IPS-15b (cell line): ENCODE measurements at regions not wholly inside any gene's neighbourhood (a gene's known extent, or its start where the extent isn't known, plus 50 kb on each side); places are given as distances from the start of the nearest gene placed in this dataset.
"Not testable (repeated sequence)": the region's sequence is repeated elsewhere in the genome, so short reads cannot be mapped to it uniquely, and the experiment has no call there.

Experiments
- H3K27me3 ChIP-seq: one replicate; pipeline ENCODE4 v1.6.1; 2013; ENCODE audit warnings: low read length; ENCODE audit not compliant: control insufficient read depth, insufficient read depth
- H3K36me3 ChIP-seq: one replicate; pipeline ENCODE4 v1.6.1; 2013; ENCODE audit warnings: low read length; ENCODE audit not compliant: control insufficient read depth, insufficient read depth
- H3K4me1 ChIP-seq: one replicate; pipeline ENCODE4 v1.6.1; 2013; ENCODE audit warnings: mild to moderate bottlenecking, low read length; ENCODE audit not compliant: control insufficient read depth, insufficient read depth
- H3K4me3 ChIP-seq: one replicate; pipeline ENCODE4 v1.5.1; 2013; ENCODE audit warnings: low read depth, low read length
- H3K9ac ChIP-seq: one replicate; pipeline ENCODE4 v1.6.1; 2013; ENCODE audit warnings: low read depth, mild to moderate bottlenecking, low read length
- H3K9me3 ChIP-seq: one replicate; pipeline ENCODE4 v1.6.1; 2013; ENCODE audit warnings: mild to moderate bottlenecking, low read length; ENCODE audit not compliant: control insufficient read depth, insufficient read depth

GRCh38 chr16:9350119-9350799, 258.8 kb downstream of the HAPSTR1 start:
- H3K4me3 ChIP-seq, H3K9me3 ChIP-seq, H3K9ac ChIP-seq, H3K36me3 ChIP-seq, H3K4me1 ChIP-seq, H3K27me3 ChIP-seq: not testable (repeated sequence)

- H3K9me3 ChIP-seq: no peaks in the 10 kb centered on the region
- no peaks in the 10 kb centered on the region for H3K36me3 ChIP-seq
Measured at GRCh38 chr16:9351440-9351839, 260.0 kb downstream of the HAPSTR1 start.

GRCh38 chr16:9351841-9352434, 260.5 kb downstream of the HAPSTR1 start:
- Histone ChIP-seq H3K36me3 (no peaks in the 10 kb centered on the region), H3K9me3 (no peaks in the 10 kb centered on the region)

More at GRCh38 chr16:9351440-9351839, 260.0 kb downstream of the HAPSTR1 start:
- Histone ChIP-seq H3K4me3 (no peak overlapping the region), H3K9ac (no peak overlapping the region), H3K4me1 (no peaks in the 10 kb centered on the region), H3K27me3 (no peaks in the 10 kb centered on the region)

GRCh38 chr16:9357829-9358228, 266.4 kb downstream of the HAPSTR1 start:
- Histone ChIP-seq H3K27me3 (no peaks in the 10 kb centered on the region), H3K9me3 (no peaks in the 10 kb centered on the region), H3K9ac (no peak overlapping the region), H3K36me3 (no peaks in the 10 kb centered on the region), H3K4me3 (no peak overlapping the region), H3K4me1 (no peaks in the 10 kb centered on the region)

More at GRCh38 chr16:9351841-9352434, 260.5 kb downstream of the HAPSTR1 start:
- Histone ChIP-seq H3K4me3 (no peak overlapping the region), H3K4me1 (no peaks in the 10 kb centered on the region), H3K9ac (no peak overlapping the region), H3K27me3 (no peaks in the 10 kb centered on the region)

- Histone ChIP-seq H3K36me3 (no peaks in the 10 kb centered on the region), H3K27me3 (no peaks in the 10 kb centered on the region), H3K9me3 (no peaks in the 10 kb centered on the region), H3K4me3 (no peak overlapping the region), H3K4me1 (no peaks in the 10 kb centered on the region), H3K9ac (no peak overlapping the region)
Measured at GRCh38 chr16:9360075-9360474, 268.6 kb downstream of the HAPSTR1 start.

- H3K27me3 ChIP-seq: no peaks in the 10 kb centered on the region
- H3K9me3 ChIP-seq: no peaks in the 10 kb centered on the region
- H3K9ac ChIP-seq: no peak overlapping the region
- no peak overlapping the region for H3K4me3 ChIP-seq
- H3K36me3 ChIP-seq: no peaks in the 10 kb centered on the region
- no peaks in the 10 kb centered on the region for H3K4me1 ChIP-seq
Measured at GRCh38 chr16:9362050-9362449, 270.6 kb downstream of the HAPSTR1 start.

- Histone ChIP-seq H3K27me3 (no peaks in the 10 kb centered on the region), H3K36me3 (no peaks in the 10 kb centered on the region), H3K4me3 (no peak overlapping the region), H3K9me3 (no peaks in the 10 kb centered on the region), H3K9ac (no peak overlapping the region), H3K4me1 (no peaks in the 10 kb centered on the region)
Measured at GRCh38 chr16:9362604-9363003, 271.2 kb downstream of the HAPSTR1 start.

- H3K4me1 ChIP-seq: no peaks in the 10 kb centered on the region
- H3K36me3 ChIP-seq: no peaks in the 10 kb centered on the region
- no peaks in the 10 kb centered on the region for H3K27me3 ChIP-seq
- no peaks in the 10 kb centered on the region for H3K9me3 ChIP-seq
- H3K4me3 ChIP-seq: no peak overlapping the region
- no peak overlapping the region for H3K9ac ChIP-seq
Measured at GRCh38 chr16:9363520-9363919, 272.1 kb downstream of the HAPSTR1 start.

- H3K27me3 ChIP-seq: no peaks in the 10 kb centered on the region
- no peaks in the 10 kb centered on the region for H3K36me3 ChIP-seq
- no peak overlapping the region for H3K4me3 ChIP-seq
- no peaks in the 10 kb centered on the region for H3K4me1 ChIP-seq
- no peaks in the 10 kb centered on the region for H3K9me3 ChIP-seq
- H3K9ac ChIP-seq: no peak overlapping the region
Measured at GRCh38 chr16:9364721-9365369, 273.4 kb downstream of the HAPSTR1 start.

- no peaks in the 10 kb centered on the region for H3K36me3 ChIP-seq
- no peak overlapping the region for H3K9ac ChIP-seq
- no peaks in the 10 kb centered on the region for H3K27me3 ChIP-seq
- H3K4me3 ChIP-seq: no peak overlapping the region
- no peaks in the 10 kb centered on the region for H3K9me3 ChIP-seq
- no peaks in the 10 kb centered on the region for H3K4me1 ChIP-seq
Measured at GRCh38 chr16:9365370-9365728, 273.9 kb downstream of the HAPSTR1 start.

- Histone ChIP-seq H3K4me3 (no peak overlapping the region), H3K9ac (no peak overlapping the region), H3K9me3 (no peaks in the 10 kb centered on the region), H3K27me3 (no peaks in the 10 kb centered on the region), H3K4me1 (no peaks in the 10 kb centered on the region), H3K36me3 (no peaks in the 10 kb centered on the region)
Measured at GRCh38 chr16:9366048-9366969, 274.9 kb downstream of the HAPSTR1 start.
